NB4 (cell line): ENCODE measurements at regions not wholly inside any gene's neighbourhood (a gene's known extent, or its start where the extent isn't known, plus 50 kb on each side); places are given as distances from the start of the nearest gene placed in this dataset.

Source experiments
- DNase-seq: peaks from one replicate; pipeline ENCODE4 v3.0.0; 2010; ENCODE audit warnings: low read depth
- H3K4me3 ChIP-seq: one replicate; pipeline ENCODE4 v1.5.1; 2011; ENCODE audit warnings: mild to moderate bottlenecking, low read depth, low read length, moderate library complexity
- CTCF ChIP-seq: IDR thresholded peaks from one replicate; pipeline ENCODE4 v1.5.1; 2012; ENCODE audit warnings: low read depth, low read length
- MAX ChIP-seq: IDR thresholded peaks from 2 replicates; pipeline ENCODE4 v1.6.1; 2011; ENCODE audit warnings: low read depth, low read length
- MYC ChIP-seq: IDR thresholded peaks from 2 replicates; pipeline ENCODE4 v1.6.1; 2011; ENCODE audit warnings: low read depth, low read length
- POLR2A ChIP-seq: IDR thresholded peaks from 2 replicates; pipeline ENCODE4 v1.6.1; 2011; ENCODE audit warnings: mild to moderate bottlenecking; ENCODE audit not compliant: insufficient read length; ENCODE audit errors: extremely low read depth

GRCh38 chr1:55582084-55582483, 366.9 kb upstream of the USP24 start:
- H3K4me3 ChIP-seq, result no peak overlapping the region
- no peak for TF ChIP-seq MAX
- no peak for TF ChIP-seq MYC
- TF ChIP-seq CTCF, result no peak
- TF ChIP-seq POLR2A, result no peak
- no peak for DNase-seq

- no peak for TF ChIP-seq MYC
- TF ChIP-seq CTCF, result no peak
- no peak for TF ChIP-seq MAX
- TF ChIP-seq POLR2A, result no peak
- no peak overlapping the region for H3K4me3 ChIP-seq
- no peak for DNase-seq
Measured at GRCh38 chr1:55580845-55581332, 365.7 kb upstream of the USP24 start.

- TF ChIP-seq MYC (no peak), CTCF (no peak), MAX (no peak), POLR2A (no peak)
- no peak for DNase-seq
- no peak overlapping the region for H3K4me3 ChIP-seq
Measured at GRCh38 chr1:55579332-55580001, 364.3 kb upstream of the USP24 start.

DNA sequence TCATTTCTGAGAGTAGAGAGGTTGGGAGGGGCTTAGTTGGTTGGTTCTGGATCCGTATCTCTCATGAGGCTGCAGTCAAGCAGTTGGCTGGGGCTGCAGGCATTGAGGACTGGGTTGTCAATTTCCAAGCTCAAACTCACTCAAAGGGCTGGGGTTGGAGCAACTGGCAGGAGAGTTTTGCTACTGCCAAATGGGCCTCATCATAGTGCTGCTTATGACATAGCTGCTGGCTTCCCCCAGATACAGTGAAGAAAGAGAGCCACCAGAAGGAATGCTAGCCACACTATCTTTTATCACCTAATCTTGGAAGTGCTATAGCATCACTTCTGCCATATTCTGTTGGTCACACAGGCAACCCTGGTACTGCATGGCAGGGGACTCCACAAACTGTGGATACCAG, 363.5 kb upstream of the USP24 start:
- no peak overlapping the region for H3K4me3 ChIP-seq
- DNase-seq, result no peak
- TF ChIP-seq CTCF (no peak), MAX (no peak), POLR2A (no peak), MYC (no peak)

GRCh38 chr1:55575571-55576279, 360.6 kb upstream of the USP24 start:
- H3K4me3 ChIP-seq, result no peak overlapping the region
- no peak for TF ChIP-seq MYC
- TF ChIP-seq POLR2A, result no peak
- no peak for TF ChIP-seq MAX
- TF ChIP-seq CTCF, result no peak
- DNase-seq, result no peak
